ENCODE measurements at regions not wholly inside any gene's neighbourhood (a gene's known extent, or its start where the extent isn't known, plus 50 kb on each side); places are given as distances from the start of the nearest gene placed in this dataset.

DNA sequence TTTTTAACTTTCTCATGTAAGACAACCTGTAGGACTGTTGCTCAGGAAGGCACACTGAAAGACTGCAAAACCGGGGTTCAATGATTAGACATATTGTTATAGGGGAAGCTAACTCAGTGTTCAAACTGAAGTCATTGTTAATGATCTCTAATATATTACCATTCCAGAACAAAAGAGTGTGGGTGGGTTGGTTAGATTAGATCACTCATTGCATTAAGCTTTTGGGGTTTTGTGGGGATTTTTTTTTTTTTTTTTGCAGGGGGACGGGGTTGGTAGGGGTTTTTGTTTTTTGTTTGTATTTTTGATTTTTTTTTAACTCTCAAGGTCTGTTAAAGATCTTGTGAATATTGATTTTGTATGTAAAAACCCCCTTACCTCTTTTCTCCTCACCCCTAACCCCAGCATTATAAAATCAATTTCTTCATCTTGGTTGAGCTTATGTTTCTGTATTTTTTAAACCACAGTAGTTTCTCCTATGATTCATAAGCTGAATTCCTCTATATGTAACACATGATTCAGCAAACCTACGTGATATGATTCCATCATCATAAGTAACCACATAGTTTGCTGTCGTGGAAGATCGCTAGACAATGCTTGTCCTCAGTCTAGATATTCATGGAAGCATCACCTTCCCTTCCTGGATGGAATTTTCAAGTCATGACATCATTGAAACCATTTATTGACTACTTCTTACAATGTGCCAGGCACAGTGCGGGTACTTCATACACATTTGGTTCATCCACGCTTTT is 544.1 kb upstream of the MDFIC2 start:
- Mint-ChIP-seq H3K4me1 (peaks cover 10% of the 10 kb centered on the region), H3K36me3 (no peaks in the 10 kb centered on the region), H3K27ac (no peak overlapping the region), H3K4me3 (no peak overlapping the region), H3K9me3 (no peaks in the 10 kb centered on the region)
- ATAC-seq (peak; percentile 95), DNase-seq (ENCODE audit: low spot score in 2 of 2) (no peak)

DNA sequence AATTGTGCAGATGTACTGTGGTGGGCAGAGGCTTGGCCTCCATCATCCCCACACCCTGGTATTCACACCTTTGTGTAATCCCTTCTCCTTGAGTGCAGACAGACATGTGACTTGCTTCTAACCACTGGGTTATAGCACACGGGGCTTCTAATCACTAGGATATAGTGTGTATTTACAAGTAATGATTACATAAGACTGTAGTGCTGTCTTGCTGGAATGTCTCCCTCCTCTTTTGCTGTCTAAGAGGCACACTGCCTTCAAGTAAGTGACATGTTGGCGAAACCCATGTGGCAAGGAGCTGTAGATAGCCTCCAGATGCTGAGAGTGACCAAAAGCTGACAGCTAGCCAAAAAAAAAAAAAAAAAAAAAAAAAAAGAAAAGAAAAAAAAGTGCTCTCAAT is 542.7 kb upstream of the MDFIC2 start:
- ATAC-seq (no peak), DNase-seq (ENCODE audit: low spot score in 2 of 2) (no peak)
- H3K27ac Mint-ChIP-seq: no peak overlapping the region
- no peaks in the 10 kb centered on the region for H3K36me3 Mint-ChIP-seq
- H3K9me3 Mint-ChIP-seq: no peaks in the 10 kb centered on the region
- no peak overlapping the region for H3K4me3 Mint-ChIP-seq
- peaks cover 10% of the 10 kb centered on the region for H3K4me1 Mint-ChIP-seq

DNA sequence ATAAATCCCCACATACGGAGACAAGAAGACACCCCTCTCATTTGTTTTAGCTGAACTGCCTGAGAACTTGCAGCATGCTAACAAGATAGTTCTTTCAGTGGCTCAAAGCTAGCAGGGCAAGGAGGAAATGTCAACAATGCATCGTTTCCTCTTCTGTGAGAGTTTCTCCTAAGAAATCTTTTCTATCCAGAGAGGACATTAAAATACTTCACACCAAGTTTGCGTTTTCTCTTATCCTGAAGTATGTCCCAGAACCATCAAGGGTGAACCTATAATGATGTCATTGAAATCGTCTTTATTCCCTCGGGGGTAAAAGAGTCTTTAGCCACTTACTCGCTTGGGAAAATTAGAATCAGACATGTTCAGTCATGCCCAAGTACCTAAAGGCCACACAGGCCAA is 541.7 kb upstream of the MDFIC2 start:
- Mint-ChIP-seq H3K27ac (no peak overlapping the region), H3K4me3 (no peak overlapping the region), H3K4me1 (peaks cover 10% of the 10 kb centered on the region), H3K36me3 (no peaks in the 10 kb centered on the region), H3K9me3 (no peaks in the 10 kb centered on the region)
- DNase-seq (ENCODE audit: low spot score in 2 of 2) (no peak), ATAC-seq (no peak)

DNA sequence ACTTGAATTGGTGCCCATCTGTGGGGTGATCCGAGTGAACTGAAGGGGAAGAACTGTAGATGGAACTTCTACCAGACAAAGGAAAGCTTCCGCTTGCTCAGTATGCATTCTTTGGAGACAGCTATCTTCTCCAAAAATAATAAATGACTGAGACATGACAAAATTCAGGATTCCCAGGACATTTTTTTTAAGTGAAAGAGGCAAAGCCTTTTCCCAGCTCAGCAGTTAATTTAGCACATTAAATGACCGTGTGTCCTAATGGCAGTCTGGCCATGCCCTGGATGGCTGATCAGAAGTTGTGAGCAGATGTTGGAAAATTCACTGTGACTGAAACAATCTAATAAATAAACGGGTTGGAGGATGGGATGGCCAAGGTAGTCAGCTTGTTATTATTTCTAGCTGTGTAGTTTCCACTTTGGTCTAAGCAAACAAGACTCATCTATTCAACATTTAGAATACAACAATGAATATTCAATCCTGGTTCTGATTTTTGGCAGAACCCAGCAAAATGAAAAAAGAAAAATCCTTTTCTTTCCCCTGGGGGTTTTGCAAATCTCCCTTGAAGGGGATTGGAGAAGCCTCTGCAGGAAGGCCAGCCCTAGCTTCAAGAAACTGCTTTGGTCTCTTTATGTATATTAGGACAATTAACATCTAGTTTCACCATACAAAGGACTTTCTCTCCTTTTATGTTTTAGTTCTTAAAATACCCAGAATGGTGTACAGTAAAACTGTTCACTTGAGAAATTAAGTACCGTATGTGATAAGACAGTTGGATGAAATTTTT is 540.9 kb upstream of the MDFIC2 start:
- H3K4me1 Mint-ChIP-seq: peaks cover 10% of the 10 kb centered on the region

DNA sequence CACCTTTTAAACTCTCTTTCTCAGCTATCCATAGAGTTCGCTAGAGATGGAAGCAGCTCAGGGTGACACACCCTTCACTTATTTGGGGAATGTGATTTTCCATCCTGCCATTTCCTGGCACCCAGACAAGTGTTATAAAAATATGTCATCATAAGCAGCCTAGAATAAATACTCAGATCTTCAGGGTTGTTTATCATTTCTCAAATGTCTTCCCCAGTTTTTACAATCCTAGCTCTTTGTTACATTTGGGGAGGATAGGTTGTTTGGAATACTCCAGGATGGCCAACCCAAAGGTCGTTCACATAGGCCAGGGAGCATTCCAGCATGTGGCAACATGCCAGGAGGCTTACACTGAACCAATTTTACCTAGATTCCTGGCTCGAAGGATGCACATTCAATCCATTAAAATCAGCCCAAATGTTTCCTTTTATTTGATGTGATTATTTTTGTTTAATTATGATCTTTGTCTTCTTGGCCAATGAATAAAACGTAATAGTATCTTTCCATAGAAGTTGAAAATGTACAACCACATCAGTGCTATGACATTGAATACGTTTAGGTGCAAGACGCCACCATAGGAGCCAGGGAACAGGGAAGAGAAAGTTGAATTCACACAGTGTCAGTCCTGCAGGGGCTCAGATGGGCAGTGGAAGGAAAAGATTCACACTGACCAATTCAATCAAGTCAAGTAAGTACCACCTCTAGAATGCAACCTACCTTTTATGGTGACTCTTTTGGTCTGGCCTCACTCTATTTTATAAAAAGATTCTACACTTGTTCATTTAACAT is 537.7 kb upstream of the MDFIC2 start:
- Mint-ChIP-seq H3K4me3 (no peak overlapping the region), H3K36me3 (no peaks in the 10 kb centered on the region), H3K9me3 (no peaks in the 10 kb centered on the region), H3K4me1 (no peaks in the 10 kb centered on the region), H3K27ac (no peak overlapping the region)
- DNase-seq (ENCODE audit: low spot score in 2 of 2) (no peak), ATAC-seq (no peak)

More for the DNA sequence above, 540.9 kb upstream of the MDFIC2 start:
- Mint-ChIP-seq H3K27ac (no peak overlapping the region), H3K36me3 (no peaks in the 10 kb centered on the region), H3K4me3 (no peak overlapping the region), H3K9me3 (no peaks in the 10 kb centered on the region)
- DNase-seq (ENCODE audit: low spot score in 2 of 2): no peak
- ATAC-seq: no peak

DNA sequence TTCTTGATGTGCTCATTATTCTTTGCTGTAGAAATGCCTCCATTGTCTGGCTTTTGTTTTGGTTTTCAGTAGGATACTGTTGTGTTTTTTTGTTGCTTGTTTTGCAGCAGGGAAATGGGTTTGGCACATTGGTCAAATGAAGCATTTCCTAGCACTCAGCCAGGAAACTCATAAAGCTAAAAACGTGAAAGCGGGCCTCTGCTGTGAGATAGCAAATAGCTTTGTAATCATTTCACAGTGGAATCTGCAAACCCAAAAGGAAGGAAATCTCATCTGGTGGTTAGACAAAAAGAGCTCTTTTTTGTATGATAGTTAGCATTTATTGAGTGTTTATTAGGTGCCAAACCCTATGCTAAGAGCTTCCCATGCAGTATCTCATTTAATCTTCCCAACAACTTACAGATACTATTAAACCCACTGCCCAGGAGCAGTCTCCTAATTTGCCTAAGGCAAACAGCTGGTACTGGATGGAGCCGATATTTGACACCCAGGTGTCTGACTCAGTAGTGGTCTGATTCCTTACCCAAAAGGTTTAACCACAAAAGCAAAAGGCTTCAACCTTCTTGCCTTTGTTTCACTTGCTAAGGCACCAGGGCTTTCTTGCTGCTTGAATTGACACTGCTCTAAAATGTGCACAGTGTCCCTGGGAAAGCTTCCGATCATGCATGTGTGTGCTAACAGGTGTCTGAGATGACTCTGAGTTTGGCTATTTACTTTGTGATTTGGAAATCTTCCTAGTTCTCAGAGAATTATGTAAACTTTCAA is 527.9 kb upstream of the MDFIC2 start:
- no peak overlapping the region for H3K4me3 Mint-ChIP-seq
- H3K27ac Mint-ChIP-seq: no peak overlapping the region
- peak; percentile 83 for ATAC-seq
- peaks cover 16% of the 10 kb centered on the region for H3K4me1 Mint-ChIP-seq
- DNase-seq (ENCODE audit: low spot score in 2 of 2): no peak
- H3K9me3 Mint-ChIP-seq: no peaks in the 10 kb centered on the region
- no peaks in the 10 kb centered on the region for H3K36me3 Mint-ChIP-seq

DNA sequence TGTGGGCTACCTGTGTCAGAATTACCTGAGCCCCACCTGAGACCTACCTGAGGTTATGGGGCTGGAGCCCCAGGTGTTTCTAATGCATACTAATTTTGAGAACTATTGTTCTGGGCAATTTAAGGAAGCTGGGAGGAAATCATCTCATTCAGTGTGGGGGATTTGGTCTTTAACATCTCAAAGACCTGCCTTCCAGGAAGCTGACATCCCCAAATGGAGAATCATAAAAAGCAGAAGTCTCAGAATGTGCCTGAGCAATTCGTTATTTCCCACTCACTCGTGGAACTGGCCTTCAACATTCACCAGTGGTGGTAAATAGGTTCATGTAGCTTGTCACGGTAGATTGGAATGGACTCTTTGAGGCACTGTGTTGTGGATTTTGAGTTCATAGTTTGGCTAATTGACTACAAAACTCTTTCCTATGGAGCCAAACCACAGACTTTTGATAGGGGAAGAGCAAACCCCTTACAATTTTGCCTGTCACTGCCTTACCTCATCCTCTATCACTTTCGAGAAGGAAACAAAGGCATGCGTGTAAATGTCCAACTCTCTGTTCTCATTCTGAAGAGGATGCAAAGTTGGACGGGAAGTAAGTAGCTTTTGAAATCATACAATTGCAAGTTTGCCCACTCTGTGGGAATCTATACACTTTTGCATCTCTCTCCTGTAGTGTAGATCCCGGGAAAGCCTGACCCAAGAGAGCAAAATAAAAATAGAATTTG is 521.0 kb upstream of the MDFIC2 start:
- DNase-seq (ENCODE audit: low spot score in 2 of 2): no peak
- no peak for ATAC-seq
- Mint-ChIP-seq H3K4me1 (no peaks in the 10 kb centered on the region), H3K9me3 (no peaks in the 10 kb centered on the region), H3K4me3 (no peak overlapping the region), H3K36me3 (no peaks in the 10 kb centered on the region), H3K27ac (no peak overlapping the region)

DNA sequence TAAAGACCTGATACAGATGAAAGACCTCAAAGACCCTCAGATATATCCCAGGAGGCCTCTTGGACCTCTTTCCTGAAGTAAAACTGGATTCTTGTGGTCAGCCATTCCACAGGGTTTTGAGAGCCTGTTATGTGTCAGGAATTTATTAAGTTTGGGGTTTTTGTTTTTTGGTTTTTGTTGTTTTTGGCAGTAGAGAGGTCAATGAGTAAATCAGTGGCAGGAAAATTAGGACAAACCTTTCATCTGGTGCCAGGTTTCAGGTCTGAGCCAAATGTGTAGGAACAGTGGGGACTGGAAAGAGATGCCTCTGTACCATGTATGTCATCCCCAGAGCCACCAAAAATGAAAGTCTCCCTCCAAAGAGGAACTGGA is 520.4 kb upstream of the MDFIC2 start:
- no peaks in the 10 kb centered on the region for H3K36me3 Mint-ChIP-seq
- no peak for DNase-seq (ENCODE audit: low spot score in 2 of 2)
- H3K27ac Mint-ChIP-seq: no peak overlapping the region
- no peaks in the 10 kb centered on the region for H3K9me3 Mint-ChIP-seq
- ATAC-seq: no peak
- no peak overlapping the region for H3K4me3 Mint-ChIP-seq
- no peaks in the 10 kb centered on the region for H3K4me1 Mint-ChIP-seq

DNA sequence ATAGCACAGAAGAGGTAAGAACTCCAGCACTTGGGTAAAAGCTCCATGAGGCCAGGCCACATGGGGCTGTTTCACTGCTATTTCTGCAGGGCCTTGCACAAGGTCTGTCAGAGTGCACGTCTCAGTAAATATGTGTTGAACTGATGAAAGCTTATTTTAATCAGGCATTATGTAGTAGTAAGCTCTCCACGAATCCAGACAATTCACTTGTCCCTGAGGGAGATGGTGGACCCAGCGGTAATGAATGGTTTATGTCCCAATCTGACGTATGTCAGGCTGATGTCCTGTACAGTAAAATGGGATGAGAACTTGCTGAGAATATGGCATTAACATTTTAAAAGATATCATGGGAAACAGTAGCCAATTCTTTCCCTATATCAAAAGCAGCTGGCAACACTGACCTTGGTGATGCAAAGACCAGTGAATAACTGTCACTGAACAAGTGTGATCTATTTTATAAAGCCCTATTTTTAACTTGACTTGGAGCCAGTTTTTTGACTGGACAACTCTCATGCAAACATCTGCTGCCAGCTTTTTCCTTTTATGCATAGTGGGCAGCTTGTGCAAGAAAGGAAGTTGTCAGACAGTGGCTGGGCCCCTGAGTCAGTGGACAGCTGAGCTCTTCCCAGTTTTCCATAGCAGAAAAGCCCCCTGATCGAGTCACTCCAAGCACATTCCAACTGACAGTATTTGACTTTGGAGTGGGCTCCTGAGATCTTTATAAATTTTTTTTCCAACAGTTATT is 519.8 kb upstream of the MDFIC2 start:
- no peak for ATAC-seq
- H3K4me3 Mint-ChIP-seq: no peak overlapping the region
- H3K9me3 Mint-ChIP-seq: no peaks in the 10 kb centered on the region
- no peak overlapping the region for H3K27ac Mint-ChIP-seq
- H3K36me3 Mint-ChIP-seq: no peaks in the 10 kb centered on the region
- DNase-seq (ENCODE audit: low spot score in 2 of 2): no peak
- H3K4me1 Mint-ChIP-seq: no peaks in the 10 kb centered on the region

DNA sequence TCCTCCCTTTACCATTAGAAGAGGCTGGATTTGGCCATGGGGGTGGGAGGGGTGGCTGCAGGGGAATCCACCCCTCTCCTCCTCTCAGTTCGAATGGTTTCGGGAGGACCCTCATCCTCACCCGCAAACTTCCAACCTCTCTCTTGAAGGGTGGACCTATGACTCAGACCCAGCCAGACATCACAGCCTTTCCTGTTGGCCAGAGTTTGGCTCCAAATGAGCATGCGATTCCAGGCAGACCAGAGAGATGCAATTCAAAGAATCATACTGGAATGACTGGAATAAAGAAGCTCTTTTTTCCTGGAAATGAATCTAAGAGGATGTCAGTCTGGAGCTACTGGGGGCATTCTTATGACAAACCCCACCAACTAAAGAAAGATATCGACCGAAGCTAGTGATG is 516.7 kb upstream of the MDFIC2 start:
- H3K9me3 Mint-ChIP-seq: no peaks in the 10 kb centered on the region
- H3K4me1 Mint-ChIP-seq: no peaks in the 10 kb centered on the region
- H3K27ac Mint-ChIP-seq: no peak overlapping the region
- DNase-seq (ENCODE audit: low spot score in 2 of 2) (no peak), ATAC-seq (no peak)
- no peaks in the 10 kb centered on the region for H3K36me3 Mint-ChIP-seq
- no peak overlapping the region for H3K4me3 Mint-ChIP-seq

DNA sequence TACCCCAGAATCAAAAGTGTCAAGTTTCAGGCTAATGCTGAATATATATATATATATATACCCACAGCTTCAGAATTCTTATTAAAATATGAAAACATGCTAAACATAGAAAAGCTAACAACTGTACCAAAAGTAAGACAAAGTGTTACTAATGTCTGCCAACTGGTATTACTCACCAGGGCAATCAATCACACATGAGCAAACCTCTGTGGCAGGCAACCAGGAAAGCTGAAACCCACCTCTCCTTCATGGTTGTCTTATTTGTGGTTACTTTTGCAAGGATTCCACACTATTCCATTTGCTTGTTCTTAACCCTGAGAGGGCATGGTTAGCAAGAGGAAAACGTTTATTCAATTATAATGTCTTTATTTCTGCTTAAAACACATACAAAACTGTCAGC is 512.3 kb upstream of the MDFIC2 start:
- DNase-seq (ENCODE audit: low spot score in 2 of 2) (no peak), ATAC-seq (peak; percentile 50)
- no peaks in the 10 kb centered on the region for H3K36me3 Mint-ChIP-seq
- H3K9me3 Mint-ChIP-seq: no peaks in the 10 kb centered on the region
- H3K4me3 Mint-ChIP-seq: no peak overlapping the region
- no peak overlapping the region for H3K27ac Mint-ChIP-seq
- H3K4me1 Mint-ChIP-seq: no peaks in the 10 kb centered on the region

DNA sequence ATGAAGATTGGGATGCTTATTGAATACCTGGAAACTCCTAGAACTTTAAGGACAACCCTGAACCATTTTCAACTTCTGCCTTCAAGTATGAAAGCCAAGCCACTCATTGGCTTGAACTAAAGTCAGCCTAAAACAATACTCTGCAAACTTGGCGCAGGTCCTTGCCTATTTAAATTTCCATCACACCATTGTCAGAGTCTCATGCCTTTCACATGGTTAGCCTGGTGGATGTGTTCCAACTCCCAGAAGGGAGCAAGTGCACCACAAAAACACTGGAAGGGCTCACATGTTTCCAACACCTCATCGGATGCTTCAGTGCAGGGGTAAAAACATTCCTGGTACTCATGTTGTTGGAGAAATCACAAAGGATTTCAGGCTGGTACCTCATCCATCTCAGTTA is 511.6 kb upstream of the MDFIC2 start:
- DNase-seq (ENCODE audit: low spot score in 2 of 2): no peak
- ATAC-seq: no peak
- no peaks in the 10 kb centered on the region for H3K4me1 Mint-ChIP-seq

DNA sequence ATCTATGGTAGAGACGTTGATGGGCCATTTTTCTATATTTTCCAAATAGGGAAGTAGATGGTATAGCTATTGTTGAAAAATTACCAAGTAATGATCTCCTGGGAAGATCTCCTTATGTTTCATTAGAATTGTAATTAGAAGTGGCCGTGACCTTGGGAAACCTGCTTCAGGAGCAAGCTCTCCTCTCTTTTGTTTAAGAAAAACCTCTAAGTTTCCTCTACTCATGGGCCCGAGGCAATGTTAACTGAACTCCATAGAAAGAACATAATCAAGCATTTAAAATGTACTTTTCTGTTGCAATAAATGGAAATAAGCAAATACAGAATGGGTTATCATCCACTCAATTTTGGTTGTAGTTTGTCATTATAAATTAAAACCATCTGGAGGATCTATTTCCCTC is 511.2 kb upstream of the MDFIC2 start:
- Mint-ChIP-seq H3K27ac (no peak overlapping the region), H3K4me1 (no peaks in the 10 kb centered on the region), H3K9me3 (no peaks in the 10 kb centered on the region), H3K4me3 (no peak overlapping the region), H3K36me3 (no peaks in the 10 kb centered on the region)
- ATAC-seq (no peak), DNase-seq (ENCODE audit: low spot score in 2 of 2) (no peak)

More for the DNA sequence above, 511.6 kb upstream of the MDFIC2 start:
- Mint-ChIP-seq H3K9me3 (no peaks in the 10 kb centered on the region), H3K4me3 (no peak overlapping the region), H3K27ac (no peak overlapping the region), H3K36me3 (no peaks in the 10 kb centered on the region)

DNA sequence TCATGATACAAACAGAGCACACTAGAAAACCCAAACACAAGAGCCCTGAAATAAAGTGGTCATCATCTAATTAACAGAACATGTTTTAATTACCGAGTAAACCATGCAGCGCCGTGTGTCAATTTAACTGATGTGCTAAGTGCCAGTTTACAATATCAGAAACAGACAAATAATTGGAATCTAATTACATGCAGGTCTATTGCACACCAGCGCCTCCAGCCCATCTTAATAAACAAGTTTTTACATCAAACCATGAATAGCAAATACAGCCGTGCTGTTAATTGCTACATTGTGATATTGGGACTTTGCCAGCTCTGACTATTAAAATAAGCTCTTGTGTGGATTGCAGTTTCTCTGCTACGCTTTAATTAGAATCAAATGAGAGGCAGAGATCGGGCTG is 510.2 kb upstream of the MDFIC2 start:
- ATAC-seq (no peak), DNase-seq (ENCODE audit: low spot score in 2 of 2) (no peak)
- H3K4me1 Mint-ChIP-seq: no peaks in the 10 kb centered on the region
- no peaks in the 10 kb centered on the region for H3K36me3 Mint-ChIP-seq
- H3K27ac Mint-ChIP-seq: no peak overlapping the region
- H3K4me3 Mint-ChIP-seq: no peak overlapping the region
- H3K9me3 Mint-ChIP-seq: no peaks in the 10 kb centered on the region
